ENCODE measurements at regions not wholly inside any gene's neighbourhood (a gene's known extent, or its start where the extent isn't known, plus 50 kb on each side); places are given as distances from the start of the nearest gene placed in this dataset.

DNA sequence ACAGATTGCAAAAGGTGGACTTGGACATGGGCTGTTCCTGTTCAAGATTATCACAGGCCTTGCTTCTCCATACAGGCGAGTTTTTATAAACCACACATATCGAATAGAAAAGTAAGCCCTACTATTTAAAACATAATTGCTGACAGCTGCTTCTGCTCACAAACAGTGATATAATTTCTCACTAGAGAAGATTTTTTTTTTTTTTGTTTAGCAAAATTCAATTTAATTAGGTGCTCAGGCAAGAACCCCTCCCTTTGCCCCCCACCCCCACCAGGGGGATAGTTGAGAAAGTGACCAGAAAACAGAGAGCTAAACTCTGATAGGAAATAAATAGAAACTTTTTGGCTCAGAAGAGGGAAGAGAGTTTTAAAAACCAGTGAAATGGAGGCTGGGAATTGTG lies 132.8 kb upstream of the CRY1 start:
- no peak for DNase-seq

DNA sequence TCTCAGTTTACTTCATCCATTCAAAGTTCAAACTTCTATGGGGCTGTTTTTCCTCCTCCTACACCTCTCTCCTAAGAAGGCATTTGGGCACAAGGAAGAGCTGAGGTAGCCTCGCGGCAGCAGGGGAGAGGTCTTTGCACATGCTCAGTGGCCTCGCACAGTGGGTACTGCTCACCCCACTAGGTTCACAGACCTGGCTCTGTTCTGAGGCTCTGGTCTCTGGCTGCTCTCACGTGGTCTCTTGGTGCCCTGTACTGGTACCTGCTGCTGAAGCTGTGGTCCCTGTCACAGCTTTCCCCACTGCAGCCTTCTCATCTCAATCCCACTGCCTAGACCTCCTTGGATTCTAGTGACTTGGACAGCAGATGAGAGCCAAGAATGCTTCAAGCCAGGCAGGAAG lies 134.7 kb upstream of the CRY1 start:
- no peak for DNase-seq

DNA sequence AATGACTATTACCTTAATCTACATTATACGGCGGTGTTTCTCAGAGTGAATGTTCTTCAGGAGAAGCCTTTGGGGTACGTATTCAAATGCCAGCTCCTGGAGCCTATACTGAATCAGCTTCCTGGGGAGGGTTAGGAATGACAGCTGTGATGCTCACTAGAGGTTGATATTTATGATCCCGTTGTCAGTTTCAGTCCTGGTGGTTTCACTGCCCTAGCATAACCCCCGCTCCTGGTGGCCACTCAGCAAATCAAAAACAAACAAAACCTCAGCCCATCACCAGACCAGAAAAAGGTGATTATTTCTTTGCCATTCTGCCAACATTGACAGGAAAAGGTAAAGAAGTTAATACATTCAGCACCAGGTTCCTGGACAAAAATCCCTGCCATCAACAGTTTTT lies 136.5 kb upstream of the CRY1 start:
- no peak for DNase-seq

DNA sequence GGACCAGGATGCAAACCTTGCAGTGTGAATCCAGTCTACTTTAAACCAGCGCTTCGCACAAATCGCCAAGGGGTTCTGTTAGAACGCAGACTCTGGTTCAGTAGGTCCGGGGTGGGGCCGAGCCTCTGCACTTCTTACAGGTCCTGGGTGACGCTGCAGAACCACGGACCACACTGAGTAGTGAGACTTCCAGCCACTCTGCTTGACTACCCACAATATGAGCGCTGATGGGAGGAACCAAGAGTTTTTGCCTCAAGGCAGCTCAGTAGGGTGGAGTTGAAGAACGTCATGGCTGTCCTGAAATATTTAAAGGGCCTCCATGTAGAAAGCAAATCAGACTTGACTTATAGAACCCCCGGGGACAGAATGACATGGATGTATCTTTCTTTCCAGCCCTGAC lies 138.0 kb upstream of the CRY1 start:
- no peak for DNase-seq

DNA sequence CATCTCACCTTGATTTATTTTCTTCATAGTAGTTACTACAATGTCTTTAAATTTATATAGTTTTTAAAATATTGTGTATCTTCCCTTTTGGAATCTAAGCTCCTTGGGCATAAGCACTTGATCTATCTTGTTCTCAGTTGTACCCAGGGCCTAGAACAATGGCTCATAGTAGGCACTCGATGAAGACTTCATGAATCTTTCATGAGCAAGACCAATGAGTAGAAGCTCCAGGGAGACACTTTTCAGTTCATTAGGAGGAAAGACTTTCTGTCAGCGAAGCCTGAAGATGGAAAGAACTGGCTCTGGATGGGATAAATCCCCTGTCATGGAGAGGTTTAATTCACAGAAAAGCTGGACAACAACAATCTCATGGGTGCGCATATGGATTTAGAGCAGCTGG lies 140.2 kb upstream of the CRY1 start:
- no peak for DNase-seq

DNA sequence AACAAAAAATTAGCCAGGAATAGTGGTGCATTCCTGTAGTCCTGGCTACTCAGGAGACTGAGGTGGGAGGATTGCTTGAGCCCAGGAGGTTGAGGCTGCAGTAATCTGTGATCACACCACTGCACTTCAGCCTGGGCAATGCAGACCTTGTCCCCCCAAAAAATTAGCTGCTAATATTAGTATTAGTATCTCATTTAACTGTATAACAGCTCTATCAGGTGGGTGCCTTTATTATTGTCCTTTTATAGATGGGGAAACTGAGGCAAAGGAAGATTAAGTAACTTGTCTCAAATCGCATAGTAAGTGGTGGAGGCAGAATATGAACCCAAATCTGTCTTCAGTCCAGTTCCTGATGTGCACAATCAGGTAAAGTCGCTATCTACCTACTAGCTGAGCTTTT lies 142.3 kb upstream of the CRY1 start:
- no peak for DNase-seq

DNA sequence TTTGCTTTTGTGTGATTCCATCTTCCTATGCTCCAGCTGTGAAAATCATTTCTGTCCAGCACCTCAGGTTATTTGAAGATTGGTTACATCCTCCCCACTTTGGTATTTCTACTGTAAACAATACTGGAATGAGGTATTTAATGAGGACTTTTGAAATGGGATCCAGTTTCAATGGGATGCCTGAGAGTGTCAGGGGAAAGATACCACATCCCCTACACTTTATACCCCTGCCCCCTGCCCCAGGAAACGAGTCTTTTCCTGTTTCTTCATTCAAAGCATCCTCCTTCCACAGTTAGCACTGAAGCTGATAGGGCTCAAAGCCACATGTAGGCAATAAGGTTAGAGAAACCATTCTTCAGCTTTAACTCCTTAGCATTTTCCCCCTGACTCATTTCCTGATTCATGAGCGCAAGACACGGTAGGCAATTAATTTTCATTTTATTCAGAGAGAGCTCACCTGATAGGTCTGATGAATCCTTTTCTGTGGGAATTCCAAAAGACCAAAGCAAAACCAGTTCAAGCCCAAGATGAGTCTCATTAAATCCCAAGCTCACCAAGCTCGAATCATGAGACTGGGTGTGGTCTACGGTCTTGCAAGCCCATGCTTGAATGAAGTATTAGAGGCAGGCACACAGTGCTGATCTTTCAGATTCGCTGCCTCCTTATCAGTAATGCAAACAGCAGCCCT lies 143.6 kb upstream of the CRY1 start:
- DNase-seq, result no peak

DNA sequence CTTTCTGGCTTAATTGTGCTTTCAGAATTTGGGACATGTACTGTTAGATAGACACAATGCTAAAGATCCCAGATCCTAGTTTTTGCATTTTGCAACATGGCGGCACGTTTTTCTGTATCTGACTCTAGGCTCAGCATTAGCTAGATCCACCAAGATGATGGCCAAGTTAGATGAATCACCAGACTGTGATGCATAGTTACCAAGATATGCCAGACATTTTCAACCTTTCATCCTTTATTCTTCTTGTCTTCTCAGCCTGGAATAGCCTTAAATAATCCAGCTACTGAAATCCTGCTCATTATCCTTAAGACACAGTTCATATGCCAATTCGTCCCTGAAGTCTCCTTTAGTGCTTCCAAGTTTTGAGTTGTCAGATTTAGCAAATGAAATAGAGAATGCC lies 144.9 kb upstream of the CRY1 start:
- DNase-seq, result no peak

DNA sequence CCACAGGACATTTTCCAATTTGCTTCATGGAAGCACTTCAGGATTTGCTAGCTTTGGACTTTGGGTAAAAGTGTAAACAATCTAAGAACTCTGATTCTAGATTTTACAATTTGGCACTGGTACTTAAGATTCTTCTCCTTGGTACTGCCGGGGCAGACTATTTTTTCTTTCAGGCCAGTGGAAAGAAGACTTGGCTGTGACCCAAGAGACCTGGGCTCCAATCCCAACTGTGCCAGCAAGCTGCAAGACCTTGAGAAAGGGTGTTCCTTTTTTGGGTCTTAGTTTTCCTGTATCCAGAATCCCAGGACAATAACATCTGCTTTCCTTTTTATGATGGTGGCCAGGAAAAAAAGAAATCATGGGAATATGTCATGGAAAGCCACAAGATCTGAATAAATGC lies 148.1 kb upstream of the CRY1 start:
- no peak for DNase-seq

DNA sequence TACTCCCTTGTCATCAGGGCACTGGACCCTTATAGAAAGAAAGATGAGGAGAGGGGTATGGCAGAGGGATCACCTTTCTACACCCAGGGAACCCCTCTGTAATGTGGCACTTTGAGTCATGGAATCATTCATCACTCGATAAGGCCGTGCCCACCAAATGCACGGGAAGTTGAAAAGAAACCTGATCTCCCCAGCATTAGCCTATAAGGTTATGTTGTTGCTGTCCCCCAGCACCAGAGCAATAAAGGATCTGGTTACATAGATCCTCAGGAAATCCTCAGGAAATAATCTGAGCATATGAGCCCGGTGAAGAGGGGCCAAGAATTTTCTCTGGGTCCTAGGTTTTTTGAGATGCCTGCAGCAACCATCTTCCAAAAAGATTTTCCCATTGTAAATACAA lies 148.8 kb upstream of the CRY1 start:
- no peak for DNase-seq

DNA sequence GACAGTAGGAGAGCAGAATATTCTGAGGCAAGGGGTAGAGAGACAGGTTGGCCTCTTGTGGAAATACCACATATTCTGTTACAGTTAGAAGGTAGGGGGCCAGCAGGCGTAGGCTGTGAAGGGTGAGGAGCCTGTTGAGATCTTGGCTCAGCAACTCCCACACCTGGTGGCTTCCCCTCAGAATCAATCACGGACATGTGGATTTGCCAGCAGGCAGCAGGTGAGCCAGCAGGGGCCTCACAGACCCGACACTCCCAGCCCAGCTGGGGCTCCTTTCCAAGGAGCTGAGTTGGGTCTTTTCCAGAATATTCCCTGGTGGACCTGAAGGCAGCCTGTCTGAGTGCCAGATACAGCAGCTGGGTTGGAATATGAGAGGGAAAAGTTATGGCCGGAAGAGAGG lies 150.0 kb upstream of the CRY1 start:
- DNase-seq, result no peak

DNA sequence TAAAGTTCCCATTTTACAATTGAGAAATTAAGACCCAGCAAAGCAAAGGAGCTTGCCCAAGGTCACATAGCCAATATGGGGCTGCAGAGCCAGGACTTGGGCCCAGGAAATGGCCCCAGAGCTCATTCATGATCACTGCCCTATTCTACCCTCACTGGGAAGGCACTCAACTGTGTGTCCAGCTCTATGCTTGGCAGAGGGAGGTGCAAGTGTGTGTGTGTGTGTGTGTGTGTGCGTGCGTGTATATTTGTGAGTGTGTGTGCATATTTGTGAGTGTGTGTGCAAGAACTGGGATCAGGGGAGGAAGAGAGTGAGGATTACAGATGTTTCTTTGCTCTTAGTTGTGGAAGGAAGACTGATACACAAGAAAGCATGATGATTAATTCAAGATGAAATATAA lies 151.2 kb upstream of the CRY1 start:
- DNase-seq, result no peak

DNA sequence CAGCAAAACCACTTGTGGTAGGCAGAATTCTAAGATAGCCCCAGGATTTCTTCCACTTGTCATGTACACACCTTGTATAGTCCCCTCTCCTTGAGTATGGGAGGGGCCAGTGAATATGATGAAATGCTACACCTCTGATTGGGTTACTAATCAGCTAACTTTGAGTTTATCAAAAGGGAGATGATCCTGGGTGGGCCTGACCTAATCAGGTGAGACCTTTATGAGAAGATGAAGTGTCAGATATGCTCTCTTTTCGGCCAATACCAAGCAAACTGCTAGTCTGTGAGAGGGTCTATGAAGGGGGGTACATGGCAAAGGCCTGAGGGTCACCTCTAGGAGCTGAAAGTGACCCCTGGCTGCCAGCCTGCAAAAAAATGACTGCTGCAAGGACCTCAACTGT lies 154.3 kb upstream of the CRY1 start:
- DNase-seq, result no peak

DNA sequence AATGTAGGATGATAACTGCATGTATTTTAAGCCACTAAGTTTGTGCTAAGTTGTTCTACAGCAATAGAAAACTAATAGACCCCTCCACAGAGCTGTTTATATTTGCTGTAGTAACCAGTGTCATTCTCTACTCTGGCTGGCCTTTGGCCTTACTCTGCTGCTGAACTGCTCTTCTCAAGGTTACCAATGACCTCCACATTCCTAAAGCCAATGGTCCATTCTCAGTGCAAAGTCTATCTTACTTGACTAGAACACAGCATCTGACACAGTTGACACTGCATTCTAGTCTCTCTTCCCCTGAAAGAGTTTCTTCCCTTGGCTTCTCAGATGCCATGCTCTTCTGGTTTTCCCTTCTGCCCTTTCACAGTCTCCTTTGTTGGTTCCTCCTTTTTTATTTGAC lies 154.8 kb upstream of the CRY1 start:
- DNase-seq, result no peak

DNA sequence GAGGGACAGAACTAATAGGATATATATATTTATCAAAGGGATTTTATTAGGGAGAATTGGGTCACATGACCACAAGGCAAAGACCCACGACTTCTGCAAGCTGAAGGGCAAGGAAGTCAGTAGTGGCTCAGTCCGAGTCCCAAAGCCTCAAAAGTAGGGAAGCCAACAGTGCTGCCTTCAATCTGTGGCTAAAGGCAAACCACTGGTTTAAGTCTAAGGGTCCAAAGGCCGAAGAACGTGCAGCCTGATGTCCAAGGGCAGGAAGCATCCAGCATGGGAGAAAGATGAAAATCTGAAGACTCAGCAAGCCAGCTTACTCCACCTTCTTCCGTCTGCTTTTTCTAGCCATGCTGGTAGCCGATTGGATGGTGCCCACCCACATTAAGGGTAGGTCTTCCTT lies 157.9 kb upstream of the CRY1 start:
- DNase-seq, result no peak

DNA sequence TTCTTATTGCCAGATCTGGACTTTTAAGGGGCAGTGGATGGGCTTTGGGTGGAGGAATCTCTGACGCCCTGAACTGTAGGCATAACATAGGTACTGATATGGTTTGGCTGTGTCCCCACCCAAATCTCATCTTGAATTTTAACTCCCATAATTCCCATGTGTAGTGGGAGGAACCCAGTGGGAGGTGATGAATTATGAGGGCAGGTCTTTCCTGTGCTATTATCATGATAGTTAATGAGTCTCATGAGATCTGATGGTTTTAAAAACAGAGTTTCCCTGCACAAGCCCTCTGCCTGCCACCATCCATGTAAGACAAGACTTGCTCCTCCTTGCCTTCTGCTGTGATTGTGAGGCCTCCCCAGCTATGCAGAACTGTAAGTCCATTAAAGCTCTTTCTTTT lies 160.0 kb upstream of the CRY1 start:
- DNase-seq, result no peak

DNA sequence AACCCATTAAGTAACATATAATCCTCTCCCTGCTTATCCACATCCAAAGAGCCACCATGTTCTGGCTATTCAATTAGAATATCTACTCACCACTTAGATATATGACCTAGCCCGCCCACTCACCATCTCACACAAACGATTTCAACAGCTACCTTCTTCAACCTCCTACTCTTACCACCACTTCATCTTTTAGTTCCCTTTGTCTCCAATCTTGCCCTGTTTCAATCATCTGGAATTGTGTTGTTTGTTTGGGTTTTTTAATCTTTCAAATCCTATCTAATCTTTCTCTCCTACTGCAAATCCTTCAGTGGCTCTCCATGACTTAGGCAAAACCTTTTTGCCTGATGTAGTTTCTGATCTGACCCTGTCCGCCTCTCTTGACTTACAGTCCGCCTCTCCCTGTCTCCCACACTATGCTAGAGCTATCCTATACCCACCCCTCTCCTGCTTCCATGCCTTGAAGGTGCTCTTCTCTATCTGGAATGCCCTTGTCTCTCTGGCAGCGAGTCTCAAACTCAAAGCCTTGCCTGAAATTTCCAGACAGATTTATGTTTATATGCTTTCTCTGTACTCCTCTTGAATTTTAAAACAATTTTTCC lies 161.0 kb upstream of the CRY1 start:
- no peak for DNase-seq

DNA sequence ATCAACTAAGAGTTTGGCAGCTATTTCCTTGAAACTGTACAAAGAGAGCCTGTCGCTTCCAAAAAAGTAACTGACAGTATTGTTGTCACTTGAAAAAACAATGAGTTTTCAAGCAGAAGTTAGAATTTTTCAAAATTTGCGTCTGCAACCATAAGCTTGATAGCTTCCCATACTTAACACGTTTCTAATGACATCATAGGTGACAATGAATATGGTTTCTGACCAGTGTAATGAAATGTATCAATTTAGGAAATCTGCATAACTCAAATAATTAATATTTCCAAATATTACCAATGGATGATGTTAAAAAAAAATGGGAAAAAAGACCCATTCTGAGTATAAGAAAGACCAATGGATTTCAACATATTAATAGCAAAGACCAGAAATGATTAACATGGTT lies 165.4 kb upstream of the CRY1 start:
- DNase-seq, result no peak

DNA sequence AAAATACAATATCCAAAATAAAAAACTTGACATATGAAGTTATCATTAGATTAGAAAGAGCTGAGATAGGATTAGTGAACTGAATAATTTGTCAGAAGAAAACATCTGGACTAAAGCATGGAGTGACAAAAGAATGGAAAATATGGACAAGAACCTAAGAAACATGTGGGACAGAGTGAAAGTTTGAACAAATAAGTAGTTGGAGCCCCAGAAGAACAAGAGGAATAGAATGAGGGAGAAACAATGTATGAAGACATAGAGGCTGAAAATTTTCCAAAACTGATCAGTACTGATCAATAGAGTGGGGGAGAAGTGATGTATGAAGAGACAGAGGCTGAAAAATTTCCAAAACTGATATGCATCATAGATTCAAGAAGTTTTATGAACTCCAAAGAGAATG lies 170.6 kb upstream of the CRY1 start:
- no peak for DNase-seq

DNA sequence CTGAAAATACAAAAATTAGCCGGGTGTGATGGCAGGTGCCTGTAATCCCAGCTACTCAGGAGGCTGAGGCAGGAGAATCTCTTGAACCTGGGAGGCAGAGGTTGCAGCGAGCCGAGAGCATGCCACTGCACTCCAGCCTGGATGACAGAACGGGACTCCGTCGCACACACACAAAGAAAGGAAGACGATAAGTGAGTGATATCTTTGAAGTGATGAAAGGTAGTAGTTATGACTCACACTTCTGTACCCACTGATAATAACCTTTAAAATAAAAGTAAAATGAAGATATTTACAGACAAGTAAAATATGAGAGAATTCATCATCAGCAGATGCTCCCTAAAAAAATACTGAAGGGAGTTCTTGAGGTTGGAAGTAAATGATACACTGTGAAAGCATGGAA lies 171.3 kb upstream of the CRY1 start:
- DNase-seq, result no peak

DNA sequence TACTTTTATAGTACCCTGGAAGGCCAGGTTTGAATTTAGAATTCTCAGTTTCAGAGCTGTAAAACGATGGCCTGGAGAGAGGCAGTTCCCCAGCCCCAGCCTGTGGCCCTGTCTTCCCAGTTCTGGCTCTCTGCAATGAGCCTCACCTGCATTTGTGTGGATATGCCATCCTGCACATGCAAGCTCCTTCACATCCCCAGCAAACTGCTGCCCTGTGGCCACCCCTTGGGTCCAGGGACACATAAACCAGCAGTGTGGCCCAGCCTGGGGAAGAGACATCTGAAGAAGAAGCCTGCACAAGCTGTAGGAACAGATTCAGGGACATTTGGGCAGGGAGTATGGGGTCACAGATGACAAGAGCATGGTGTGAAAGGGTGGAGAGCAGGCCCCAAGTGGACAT lies 174.3 kb upstream of the CRY1 start:
- DNase-seq, result no peak

DNA sequence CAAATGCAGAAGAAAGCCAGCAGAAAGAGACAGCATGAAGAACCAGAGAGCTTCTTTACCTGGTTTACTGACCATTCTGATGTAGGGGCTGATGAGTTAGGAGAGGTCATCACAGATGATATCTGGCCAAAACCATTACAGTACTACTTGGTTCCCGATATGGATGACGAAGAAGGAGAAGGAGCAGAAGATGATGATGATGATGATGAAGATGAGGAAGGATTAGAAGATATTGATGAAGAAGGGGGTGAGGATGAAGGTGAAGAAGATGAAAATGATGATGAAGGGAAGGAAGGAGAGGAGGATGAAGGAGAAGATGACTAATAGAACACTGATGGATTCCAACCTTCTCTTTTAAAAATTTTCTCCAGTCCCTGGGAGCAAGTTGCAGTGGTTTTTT lies 178.2 kb upstream of the CRY1 start:
- no peak for DNase-seq

DNA sequence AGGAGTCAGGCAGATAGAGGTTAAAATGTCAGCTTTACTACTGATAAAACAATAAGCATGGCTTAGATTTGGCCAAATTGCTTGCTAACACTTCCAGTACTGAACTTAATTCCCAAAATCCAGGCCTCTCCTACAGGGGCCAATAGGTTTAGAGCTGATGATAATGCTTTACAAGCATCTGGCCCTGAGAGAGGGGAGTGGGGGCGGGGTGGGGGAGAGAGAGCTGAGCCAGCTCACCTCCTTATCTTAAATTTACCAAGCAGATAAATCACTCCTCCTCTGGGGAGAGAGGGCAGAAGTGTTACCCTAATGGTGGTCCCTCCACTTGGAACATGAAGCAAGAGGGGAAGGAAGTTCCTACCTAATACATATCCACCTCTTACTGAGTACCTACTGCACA lies 182.2 kb upstream of the CRY1 start:
- no peak for DNase-seq

DNA sequence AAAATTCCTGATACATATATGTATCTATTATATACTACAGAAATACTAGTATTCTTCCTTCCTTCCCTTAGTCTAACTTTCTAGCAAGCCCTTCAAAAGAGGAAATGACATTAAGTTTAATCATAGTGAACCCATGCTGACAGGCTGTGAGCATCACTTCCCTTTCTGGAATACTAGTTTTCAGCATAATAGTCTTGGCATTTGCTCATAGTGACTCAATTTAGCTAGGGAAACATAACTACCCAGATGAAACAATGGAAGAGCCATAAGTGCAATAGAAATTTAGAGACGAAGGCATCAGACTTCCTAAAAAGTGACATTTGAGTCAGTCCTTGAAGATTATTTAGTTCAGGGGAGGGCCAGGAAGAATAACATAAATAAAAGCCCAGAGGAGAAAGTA lies 184.5 kb upstream of the CRY1 start:
- no peak for DNase-seq

DNA sequence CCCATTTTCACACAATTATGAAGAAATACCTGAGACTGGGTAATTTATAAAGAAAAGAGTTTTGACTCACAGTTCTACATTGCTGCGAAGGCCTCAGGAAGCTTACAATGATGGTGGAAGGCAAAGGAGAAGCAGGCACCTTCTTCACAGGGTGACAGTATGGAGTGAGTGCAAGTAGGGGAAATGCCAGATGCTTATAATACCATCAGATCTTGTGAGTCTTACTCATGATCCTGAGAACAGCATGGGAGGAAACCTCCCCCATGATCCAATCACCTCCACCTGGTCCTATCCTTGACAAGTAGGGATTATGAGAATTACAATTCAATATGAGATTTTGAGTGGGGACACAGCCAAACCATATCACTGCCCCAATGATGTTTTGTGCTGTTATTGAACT lies 189.3 kb upstream of the CRY1 start:
- no peak for DNase-seq

DNA sequence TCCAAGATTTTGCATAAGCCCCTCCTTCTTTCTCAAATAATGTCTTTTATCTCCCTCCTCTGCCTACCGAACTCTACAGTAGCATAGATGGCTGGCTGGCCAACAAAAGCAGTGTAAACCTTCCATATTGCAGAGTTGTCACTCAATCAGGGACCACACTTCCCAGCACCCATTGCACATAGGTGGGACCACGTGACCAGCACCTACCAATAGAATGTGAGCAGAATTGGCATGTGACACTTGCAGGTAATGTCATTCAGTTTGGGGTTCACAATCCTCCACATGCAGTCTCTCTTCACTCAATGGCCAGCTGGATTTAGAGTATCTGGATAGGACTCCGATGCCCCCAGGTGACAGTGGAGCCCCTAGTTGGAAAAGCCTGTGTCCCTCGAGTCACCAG lies 190.3 kb upstream of the CRY1 start:
- DNase-seq, result no peak
